HG02870 (cell line): ENCODE measurements at regions not wholly inside any gene's neighbourhood (a gene's known extent, or its start where the extent isn't known, plus 50 kb on each side); places are given as distances from the start of the nearest gene placed in this dataset.
"Not testable (repeated sequence)": the region's sequence is repeated elsewhere in the genome, so short reads cannot be mapped to it uniquely, and the experiment has no call there.

ENCODE experiments used
- ATAC-seq: cut with Tn5 transposase; IDR thresholded peaks from one replicate; pipeline ENCODE4 v1.9.1; 2021; ENCODE audit warnings: mild to moderate bottlenecking, moderate library complexity; ENCODE audit not compliant: unreplicated experiment

GRCh38 chr1:9440763-9441194 lies 98.5 kb upstream of the SLC25A33 start:
- no peak for ATAC-seq

- no peak for ATAC-seq
Observed at GRCh38 chr1:9441451-9442133, 97.7 kb upstream of the SLC25A33 start.

- no peak for ATAC-seq
Observed at GRCh38 chr1:9442278-9442846, 96.9 kb upstream of the SLC25A33 start.

- ATAC-seq, result no peak
Observed at GRCh38 chr1:9442986-9443385, 96.3 kb upstream of the SLC25A33 start.

GRCh38 chr1:9443913-9444445 lies 95.3 kb upstream of the SLC25A33 start:
- ATAC-seq, result no peak

GRCh38 chr1:9444532-9444931 lies 94.7 kb upstream of the SLC25A33 start:
- ATAC-seq, result no peak

GRCh38 chr1:9445081-9445480 lies 94.2 kb upstream of the SLC25A33 start:
- ATAC-seq, result not testable (repeated sequence)

- no peak for ATAC-seq
Observed at GRCh38 chr1:9447215-9447960, 91.9 kb upstream of the SLC25A33 start.

GRCh38 chr1:9448132-9449109 lies 90.8 kb upstream of the SLC25A33 start:
- ATAC-seq, result no peak

GRCh38 chr1:9449110-9449627 lies 90.1 kb upstream of the SLC25A33 start:
- ATAC-seq, result no peak

- ATAC-seq, result no peak
Observed at GRCh38 chr1:9449976-9450696, 89.1 kb upstream of the SLC25A33 start.

GRCh38 chr1:9451081-9451480 lies 88.2 kb upstream of the SLC25A33 start:
- ATAC-seq, result no peak

- no peak for ATAC-seq
Observed at GRCh38 chr1:9452516-9453140, 86.6 kb upstream of the SLC25A33 start.

- no peak for ATAC-seq
Observed at GRCh38 chr1:9453375-9453774, 85.9 kb upstream of the SLC25A33 start.

GRCh38 chr1:9453779-9454418 lies 85.4 kb upstream of the SLC25A33 start:
- ATAC-seq, result no peak

- no peak for ATAC-seq
Observed at GRCh38 chr1:9454494-9455066, 84.7 kb upstream of the SLC25A33 start.

- no peak for ATAC-seq
Observed at GRCh38 chr1:9455487-9456234, 83.6 kb upstream of the SLC25A33 start.

GRCh38 chr1:9456833-9457232 lies 82.4 kb upstream of the SLC25A33 start:
- ATAC-seq, result no peak
